Gastroesophageal sphincter (tissue), 3 donors: ENCODE measurements at regions not wholly inside any gene's neighbourhood (a gene's known extent, or its start where the extent isn't known, plus 50 kb on each side); places are given as distances from the start of the nearest gene placed in this dataset.

Experiments used
- CTCF ChIP-seq, 4 experiments: fragments of 200-600 bp in 2 of 4; fragments of 450-650 bp in 2 of 4; sonication (generic) in 1 of 4; IDR thresholded peaks; one replicate each; pipeline ENCODE4 v1.5.1; 2017 to 2019; ENCODE audit warnings: antibody characterized with exemption in 4 of 4, mild to moderate bottlenecking in 2 of 4, moderate library complexity in 2 of 4
- POLR2A ChIP-seq, 2 donors: fragments of 450-650 bp; IDR thresholded peaks; one replicate each; pipeline ENCODE4 v1.6.1; 2017; ENCODE audit warnings: antibody characterized with exemption in 2 of 2, mild to moderate bottlenecking in 2 of 2, moderate library complexity in 1 of 2
- POLR2AphosphoS5 ChIP-seq: sonication (generic); formaldehyde crosslinking; IDR thresholded peaks from one replicate; pipeline ENCODE4 v1.6.1; 2017; ENCODE audit warnings: antibody characterized with exemption

- TF ChIP-seq CTCF (IDR thresholded peaks at IDR 0.05), result no peak
- TF ChIP-seq POLR2AphosphoS5, result no peak
- TF ChIP-seq POLR2A (IDR thresholded peaks at IDR 0.05), result no peak
These were observed 96.7 kb upstream of the CDH5 start for GRCh38 chr16:66269617-66270332.
